ENCODE measurements at regions not wholly inside any gene's neighbourhood (a gene's known extent, or its start where the extent isn't known, plus 50 kb on each side); places are given as distances from the start of the nearest gene placed in this dataset.

GRCh38 chr11:112826026-112826425 lies 135.2 kb upstream of the NCAM1 start:
- TF ChIP-seq CTCF (IDR thresholded peaks at IDR 0.05) = no peak
- H3K27ac Mint-ChIP-seq (ENCODE audit: unreplicated experiment) = no peak overlapping the region

DNA sequence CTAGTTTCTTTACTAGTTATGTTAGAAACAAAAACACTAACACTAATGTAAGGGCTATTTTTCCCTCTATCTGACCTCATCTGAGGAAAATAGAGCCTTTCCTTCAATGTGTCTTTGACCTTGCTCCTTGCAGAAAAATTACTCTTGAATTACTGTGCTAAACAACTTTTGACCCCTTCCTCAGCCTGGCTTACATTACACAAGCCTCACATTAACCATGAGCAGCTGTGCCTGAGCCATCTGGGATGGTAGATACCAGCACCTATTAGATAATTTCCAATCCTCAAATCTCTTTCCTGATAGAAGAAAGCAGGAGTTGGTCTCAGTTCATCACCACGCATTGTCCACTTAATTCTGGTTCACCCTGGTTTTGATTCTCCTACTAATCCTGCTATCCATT lies 134.4 kb upstream of the NCAM1 start:
- peaks cover 1% of the 10 kb centered on the region for H3K27me3 Mint-ChIP-seq (ENCODE audit: low read depth)
- H3K9me3 Mint-ChIP-seq (ENCODE audit: low read depth) = peaks cover 6% of the 10 kb centered on the region
- DNase-seq (ENCODE audit: low spot score) = no peak
- no peak for TF ChIP-seq CTCF (IDR thresholded peaks at IDR 0.05)
- no peaks in the 10 kb centered on the region for H3K4me1 Mint-ChIP-seq (ENCODE audit: low read depth)
- no peaks in the 10 kb centered on the region for H3K36me3 Mint-ChIP-seq (ENCODE audit: low read depth)
- no peak overlapping the region for H3K27ac Mint-ChIP-seq (ENCODE audit: unreplicated experiment)
- no peak overlapping the region for H3K4me3 Mint-ChIP-seq (ENCODE audit: unreplicated experiment)

More at GRCh38 chr11:112826026-112826425, 135.2 kb upstream of the NCAM1 start:
- Mint-ChIP-seq H3K36me3 (ENCODE audit: low read depth) (no peaks in the 10 kb centered on the region), H3K9me3 (ENCODE audit: low read depth) (peaks cover 6% of the 10 kb centered on the region), H3K4me3 (ENCODE audit: unreplicated experiment) (no peak overlapping the region), H3K4me1 (ENCODE audit: low read depth) (no peaks in the 10 kb centered on the region), H3K27me3 (ENCODE audit: low read depth) (peaks cover 1% of the 10 kb centered on the region)
- no peak for DNase-seq (ENCODE audit: low spot score)

GRCh38 chr11:112828421-112828820 lies 132.8 kb upstream of the NCAM1 start:
- Mint-ChIP-seq H3K4me1 (ENCODE audit: low read depth) (no peaks in the 10 kb centered on the region), H3K27ac (ENCODE audit: unreplicated experiment) (no peak overlapping the region), H3K27me3 (ENCODE audit: low read depth) (peaks cover 4% of the 10 kb centered on the region), H3K36me3 (ENCODE audit: low read depth) (no peaks in the 10 kb centered on the region), H3K4me3 (ENCODE audit: unreplicated experiment) (no peak overlapping the region), H3K9me3 (ENCODE audit: low read depth) (peaks cover 6% of the 10 kb centered on the region)
- no peak for DNase-seq (ENCODE audit: low spot score)
- no peak for TF ChIP-seq CTCF (IDR thresholded peaks at IDR 0.05)

DNA sequence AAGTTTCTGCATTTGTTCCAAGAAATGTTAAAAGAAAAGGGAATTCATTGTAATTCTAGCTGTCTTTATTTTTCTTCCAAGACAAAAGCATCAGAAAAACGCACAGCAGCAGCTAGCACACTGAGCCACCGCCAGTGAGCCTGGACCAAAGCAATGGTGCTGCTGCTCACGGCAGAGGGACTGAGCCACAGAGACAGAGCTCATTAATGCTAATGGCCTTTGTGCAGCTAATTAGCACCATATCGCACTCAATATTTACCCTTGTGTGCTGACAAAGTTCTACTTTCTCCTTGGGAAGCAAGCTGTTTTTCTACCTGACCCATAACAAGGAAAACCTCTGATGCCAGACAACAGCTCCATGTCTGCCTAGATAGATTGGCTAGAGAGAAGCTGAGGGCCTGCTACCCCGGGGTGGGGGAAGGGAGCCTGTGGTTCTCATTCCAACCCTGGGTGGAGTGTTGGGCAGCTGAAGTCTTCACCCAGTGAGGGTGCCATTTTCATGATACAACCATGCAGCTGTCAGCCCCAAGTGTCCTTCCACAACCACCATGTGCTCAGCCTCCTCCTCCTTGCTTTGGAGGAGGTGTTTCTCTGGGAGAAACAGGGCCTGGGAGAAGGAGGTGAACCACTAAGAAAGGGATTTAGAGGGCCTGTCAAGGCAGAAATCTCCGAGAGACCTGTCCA lies 131.1 kb upstream of the NCAM1 start:
- Mint-ChIP-seq H3K36me3 (ENCODE audit: low read depth) (no peaks in the 10 kb centered on the region), H3K9me3 (ENCODE audit: low read depth) (peaks cover 6% of the 10 kb centered on the region), H3K27me3 (ENCODE audit: low read depth) (peaks cover 4% of the 10 kb centered on the region), H3K27ac (ENCODE audit: unreplicated experiment) (no peak overlapping the region), H3K4me1 (ENCODE audit: low read depth) (peaks cover 5% of the 10 kb centered on the region), H3K4me3 (ENCODE audit: unreplicated experiment) (no peak overlapping the region)
- DNase-seq (ENCODE audit: low spot score) = no peak
- no peak for TF ChIP-seq CTCF (IDR thresholded peaks at IDR 0.05)

DNA sequence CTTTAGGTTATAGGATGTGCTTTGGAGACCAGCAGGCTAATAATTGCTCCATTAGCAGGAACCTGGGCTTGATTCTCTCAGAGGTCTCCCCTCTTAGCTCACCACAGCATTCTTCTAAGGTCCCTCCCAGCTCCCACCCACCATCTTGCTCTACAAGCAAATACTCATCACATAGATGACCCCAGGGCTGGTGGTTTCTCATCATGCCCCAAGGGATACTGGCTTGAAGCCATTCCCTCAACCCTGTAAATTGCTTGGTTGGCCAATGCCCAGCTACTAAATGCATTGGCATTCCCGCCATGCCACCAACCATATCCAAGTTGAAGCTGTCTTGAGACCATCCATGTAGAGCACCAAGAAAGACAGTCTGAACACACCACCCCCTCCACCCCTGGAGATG lies 130.2 kb upstream of the NCAM1 start:
- no peak for DNase-seq (ENCODE audit: low spot score)
- Mint-ChIP-seq H3K27me3 (ENCODE audit: low read depth) (peaks cover 4% of the 10 kb centered on the region), H3K36me3 (ENCODE audit: low read depth) (no peaks in the 10 kb centered on the region), H3K9me3 (ENCODE audit: low read depth) (peaks cover 6% of the 10 kb centered on the region), H3K4me3 (ENCODE audit: unreplicated experiment) (no peak overlapping the region), H3K4me1 (ENCODE audit: low read depth) (peaks cover 5% of the 10 kb centered on the region), H3K27ac (ENCODE audit: unreplicated experiment) (no peak overlapping the region)
- TF ChIP-seq CTCF (IDR thresholded peaks at IDR 0.05) = no peak

All from chondrocyte (in vitro differentiated cells).